ENCODE measurements at regions not wholly inside any gene's neighbourhood (a gene's known extent, or its start where the extent isn't known, plus 50 kb on each side); places are given as distances from the start of the nearest gene placed in this dataset.

GRCh38 chr7:119931230-119931824 lies 341.6 kb upstream of the KCND2 start:
- no peak overlapping the region for H3K4me3 ChIP-seq (ENCODE audit: low read depth, low read length)
- no peak for TF ChIP-seq CTCF (IDR thresholded peaks at IDR 0.05; ENCODE audit: low read depth, low read length, missing control alignments)
- no peak for DNase-seq
- in situ Hi-C loops (cut with HindIII; ENCODE audit: low pct_ligation_motif_present, low sequenced_read_pairs): no loop called here
- no peak overlapping the region for H3K27ac ChIP-seq
- no peaks in the 10 kb centered on the region for H3K36me3 ChIP-seq (replicated peaks)
- no peaks in the 10 kb centered on the region for H3K27me3 ChIP-seq (replicated peaks)

- H3K36me3 ChIP-seq (replicated peaks): no peaks in the 10 kb centered on the region
- in situ Hi-C loops (cut with HindIII; ENCODE audit: low pct_ligation_motif_present, low sequenced_read_pairs): no loop called here
- H3K4me3 ChIP-seq (ENCODE audit: low read depth, low read length): no peak overlapping the region
- H3K27me3 ChIP-seq (replicated peaks): no peaks in the 10 kb centered on the region
- no peak for DNase-seq
- no peak overlapping the region for H3K27ac ChIP-seq
- peak; percentile 32 for TF ChIP-seq CTCF (IDR thresholded peaks at IDR 0.05; ENCODE audit: low read depth, low read length, missing control alignments)
Measured at GRCh38 chr7:119935418-119936025, 337.5 kb upstream of the KCND2 start.

- no peak overlapping the region for H3K4me3 ChIP-seq (ENCODE audit: low read depth, low read length)
- H3K27ac ChIP-seq: no peak overlapping the region
- H3K36me3 ChIP-seq (replicated peaks): no peaks in the 10 kb centered on the region
- DNase-seq: no peak
- in situ Hi-C loops (cut with HindIII; ENCODE audit: low pct_ligation_motif_present, low sequenced_read_pairs): no loop called here
- no peaks in the 10 kb centered on the region for H3K27me3 ChIP-seq (replicated peaks)
- TF ChIP-seq CTCF (IDR thresholded peaks at IDR 0.05; ENCODE audit: low read depth, low read length, missing control alignments): no peak
Measured at GRCh38 chr7:119936836-119937235, 336.1 kb upstream of the KCND2 start.

GRCh38 chr7:119937745-119938144 lies 335.2 kb upstream of the KCND2 start:
- in situ Hi-C loops (cut with HindIII; ENCODE audit: low pct_ligation_motif_present, low sequenced_read_pairs): no loop called here
- no peaks in the 10 kb centered on the region for H3K27me3 ChIP-seq (replicated peaks)
- DNase-seq: no peak
- H3K36me3 ChIP-seq (replicated peaks): no peaks in the 10 kb centered on the region
- no peak overlapping the region for H3K27ac ChIP-seq
- TF ChIP-seq CTCF (IDR thresholded peaks at IDR 0.05; ENCODE audit: low read depth, low read length, missing control alignments): no peak
- no peak overlapping the region for H3K4me3 ChIP-seq (ENCODE audit: low read depth, low read length)

GRCh38 chr7:119943942-119944600 lies 328.9 kb upstream of the KCND2 start:
- Histone ChIP-seq H3K4me3 (ENCODE audit: low read depth, low read length) (no peak overlapping the region), H3K27ac (no peak overlapping the region), H3K27me3 (replicated peaks) (no peaks in the 10 kb centered on the region), H3K36me3 (replicated peaks) (no peaks in the 10 kb centered on the region)
- DNase-seq: no peak
- TF ChIP-seq CTCF (IDR thresholded peaks at IDR 0.05; ENCODE audit: low read depth, low read length, missing control alignments): no peak
- in situ Hi-C loops (cut with HindIII; ENCODE audit: low pct_ligation_motif_present, low sequenced_read_pairs): no loop called here

Data from brain microvascular endothelial cell (primary cell).